A549 (cell line): ENCODE measurements at regions not wholly inside any gene's neighbourhood (a gene's known extent, or its start where the extent isn't known, plus 50 kb on each side); places are given as distances from the start of the nearest gene placed in this dataset.

ENCODE experiments used
- ATAC-seq, 2 experiments: fragments of 200-7000 bp in 1 of 2; fragments of >200 bp in 1 of 2; cut with Nextera tagmentation in 1 of 2; cut with Tn5 transposase in 1 of 2; 3 replicates each; pipeline versions ENCODE4 v1.8.0 to v1.9.1; 2018 to 2020; ENCODE audit warnings: mild to moderate bottlenecking in 1 of 2, moderate library complexity in 1 of 2
- CTCF ChIA-PET: fragments of 300-600 bp; sonication (Branson Sonifier 250); formaldehyde crosslinking; extraction: SDS; loops from one replicate; lab custom pipeline; 2021; ENCODE audit warnings: antibody characterized with exemption, inconsistent platforms; lab: Yijun Ruan, JAX
- POLR2A ChIA-PET: fragments of 350-600 bp; formaldehyde crosslinking; extraction: SDS; loops from one replicate; lab custom pipeline; 2021; ENCODE audit warnings: antibody characterized with exemption, inconsistent platforms; lab: Yijun Ruan, JAX
- DNase-seq, 2 experiments: peaks; one replicate each; pipeline versions ENCODE4 v3.0.0 to v3.0.0-alpha.2; 2011 to 2016; ENCODE audit warnings: low read depth in 1 of 2, low spot score in 1 of 2
- FAIRE-seq: peaks from 2 replicates; lab custom pipeline; 2011; peaks lifted over from hg19 to GRCh38; lab: Jason Lieb, UNC
- H3K27ac ChIP-seq, 2 experiments: fragments of >200 bp; sonication (Bioruptor Twin); formaldehyde crosslinking; 3 replicates each; pipeline ENCODE4 v1.5.1; 2016 to 2017
- H3K4me1 ChIP-seq: fragments of >200 bp; sonication (Bioruptor Twin); formaldehyde crosslinking; 3 replicates; pipeline ENCODE4 v1.6.1; 2016
- H3K4me2 ChIP-seq: fragments of >200 bp; sonication (Bioruptor Twin); formaldehyde crosslinking; 3 replicates; pipeline ENCODE4 v1.6.1; 2016
- H3K4me3 ChIP-seq: fragments of >200 bp; sonication (Bioruptor Twin); formaldehyde crosslinking; 3 replicates; pipeline ENCODE4 v1.5.1; 2016
- H3K9me3 ChIP-seq: fragments of >200 bp; sonication (Bioruptor Twin); formaldehyde crosslinking; 3 replicates; pipeline ENCODE4 v1.6.1; 2016
- BHLHE40 ChIP-seq: IDR thresholded peaks from 2 replicates; pipeline ENCODE4 v1.6.1; 2012; ENCODE audit warnings: low read depth, low read length, inconsistent platforms
- CBX2 ChIP-seq: fragments of 200-600 bp; sonication (generic); IDR thresholded peaks from 2 replicates; pipeline ENCODE4 v1.6.1; 2016; ENCODE audit warnings: low read depth, mild to moderate bottlenecking, borderline replicate concordance
- CBX8 ChIP-seq: fragments of 200-600 bp; sonication (generic); IDR thresholded peaks from 2 replicates; pipeline ENCODE4 v1.6.1; 2016
- FOSB ChIP-seq: fragments of 250-450 bp; sonication (Bioruptor Pico); IDR thresholded peaks from 2 replicates; pipeline ENCODE4 v1.5.0; 2020; ENCODE audit warnings: mild to moderate bottlenecking, moderate library complexity
- GATA3 ChIP-seq: IDR thresholded peaks from 2 replicates; pipeline ENCODE4 v1.6.1; 2012; ENCODE audit warnings: borderline replicate concordance
- HEYL ChIP-seq: fragments of 250-450 bp; sonication (Bioruptor Pico); IDR thresholded peaks from 2 replicates; pipeline ENCODE4 v1.8.0; 2021; ENCODE audit warnings: mild to moderate bottlenecking, moderate library complexity
- HOXB13 ChIP-seq: fragments of 250-450 bp; sonication (Bioruptor Pico); IDR thresholded peaks from 2 replicates; pipeline ENCODE4 v1.5.0; 2020; ENCODE audit warnings: low read depth, mild to moderate bottlenecking, moderate library complexity
- HOXB5 ChIP-seq: fragments of 250-450 bp; sonication (Bioruptor Pico); IDR thresholded peaks from 2 replicates; pipeline ENCODE4 v1.5.0; 2020; ENCODE audit warnings: mild to moderate bottlenecking, moderate library complexity
- JUN ChIP-seq, 2 experiments: fragments of >200 bp; sonication (Bioruptor Twin); formaldehyde crosslinking; IDR thresholded peaks; 2 replicates in 1 of 2; 3 replicates in 1 of 2; pipeline ENCODE4 v1.6.1; 2016 to 2017
- KDM1A ChIP-seq: fragments of 200-600 bp; sonication (generic); IDR thresholded peaks from 2 replicates; pipeline ENCODE4 v1.6.1; 2016; ENCODE audit warnings: low read depth, mild to moderate bottlenecking
- KDM5A ChIP-seq: fragments of 200-600 bp; sonication (generic); IDR thresholded peaks from 2 replicates; pipeline ENCODE4 v1.6.1; 2016; ENCODE audit warnings: antibody characterized with exemption, mild to moderate bottlenecking
- MYC ChIP-seq: IDR thresholded peaks from 2 replicates; pipeline ENCODE4 v1.6.1; 2012; ENCODE audit warnings: mild to moderate bottlenecking, inconsistent platforms, low read length, improper control_type of control experiment, borderline replicate concordance
- NFE2L2 ChIP-seq: fragments of 150-350 bp; conservative IDR thresholded peaks from 2 replicates; pipeline ENCODE4 v1.6.1; 2014; ENCODE audit warnings: low read length
- NPAS2 ChIP-seq: fragments of 250-450 bp; sonication (Bioruptor Pico); IDR thresholded peaks from 2 replicates; pipeline ENCODE4 v1.8.0; 2022; ENCODE audit warnings: mild to moderate bottlenecking, moderate library complexity, borderline replicate concordance
- NR3C1 ChIP-seq: fragments of >200 bp; sonication (Bioruptor Twin); formaldehyde crosslinking; IDR thresholded peaks from 3 replicates; pipeline ENCODE4 v1.6.1; 2017
- POLR2A ChIP-seq: IDR thresholded peaks from 2 replicates; pipeline ENCODE4 v1.6.1; 2012; ENCODE audit warnings: mild to moderate bottlenecking, low read length
- SREBF2 ChIP-seq: fragments of 450-650 bp; IDR thresholded peaks from 2 replicates; pipeline ENCODE4 v1.6.1; 2014; ENCODE audit warnings: mild to moderate bottlenecking, moderate library complexity
- TFCP2L1 ChIP-seq: fragments of 250-450 bp; sonication (Bioruptor Pico); IDR thresholded peaks from 2 replicates; pipeline ENCODE4 v1.5.0; 2021; ENCODE audit warnings: mild to moderate bottlenecking
- TP53 ChIP-seq: fragments of 250-450 bp; sonication (Bioruptor Pico); IDR thresholded peaks from 2 replicates; pipeline ENCODE4 v1.5.0; 2021; ENCODE audit warnings: mild to moderate bottlenecking, moderate library complexity
- ZC3H11A ChIP-seq: fragments of 450-650 bp; IDR thresholded peaks from 2 replicates; pipeline ENCODE4 v1.6.1; 2014; ENCODE audit warnings: antibody characterized with exemption, mild to moderate bottlenecking
- ZSCAN20 ChIP-seq: fragments of 250-450 bp; sonication (Bioruptor Pico); IDR thresholded peaks from 2 replicates; pipeline ENCODE4 v1.8.0; 2022; ENCODE audit warnings: mild to moderate bottlenecking, moderate library complexity
- WGBS: methylation state at CpG from one replicate; pipeline ENCODE4 v1.1.6; 2017; ENCODE audit errors: missing lambda C conversion rate; 5-methylcytosine and 5-hydroxymethylcytosine counted together
- TF ChIP-seq, protein P1 (sequence below): IDR thresholded peaks from 2 replicates; pipeline ENCODE4 v1.6.1; 2012; ENCODE audit warnings: low read depth, borderline replicate concordance
- TF ChIP-seq, protein P2 (sequence below): fragments of >200 bp; sonication (Bioruptor Twin); formaldehyde crosslinking; IDR thresholded peaks from 3 replicates; pipeline ENCODE4 v1.5.1; 2016

DNA sequence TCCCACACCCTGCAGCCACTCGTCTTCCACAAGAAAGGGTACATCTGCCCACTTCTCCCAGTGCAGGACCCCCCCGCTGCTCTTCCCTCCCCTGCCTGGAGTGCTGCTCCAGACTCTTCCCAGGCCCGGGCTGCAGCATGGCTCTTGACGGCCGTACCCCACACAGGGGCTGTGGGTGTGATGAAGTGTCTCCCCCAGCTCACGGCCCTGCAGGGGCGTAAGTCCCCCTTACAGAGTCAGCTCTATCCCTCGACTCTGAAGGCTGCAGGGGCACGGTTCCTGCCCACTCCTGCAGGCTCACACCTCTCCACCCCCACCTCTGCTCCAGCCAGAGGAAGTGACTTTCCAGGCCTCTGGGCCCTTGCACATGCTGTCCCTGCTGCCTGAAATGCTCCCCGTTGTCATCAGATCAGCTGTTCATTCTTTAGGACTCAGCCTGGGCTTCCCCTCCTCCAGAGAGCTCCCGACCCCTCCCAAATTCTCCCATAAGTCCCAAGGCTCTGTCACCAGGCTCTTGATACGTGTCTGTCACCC is 180.6 kb upstream of the IER5L start:
- H3K27ac ChIP-seq = peak overlapping the region in 1 of 2 experiments; percentile 71; a peak in 3 of 6 replicates
- 73% methylated on average over 9 of the region's 12 CpGs for WGBS
- FAIRE-seq = no peak
- ChIA-PET POLR2A (interaction anchor here (0.7 kb wide), 1 partner anchor 262 kb away, joined by 3 read pairs; no protein-coding TSS in a partner anchor), CTCF (interaction anchor here (1.0 to 2.1 kb wide), 3 partner anchors 8 to 193 kb away, joined by 3 to 6 read pairs (median 4); no protein-coding TSS in a partner anchor)
- H3K4me3 ChIP-seq = no peak overlapping the region
- peaks cover 18% of the 10 kb centered on the region for H3K4me1 ChIP-seq
- peak in 1 of 2 experiments; percentile 44; a peak in 2 of 6 replicates for ATAC-seq
- DNase-seq = no peak
- peaks cover 14% of the 10 kb centered on the region for H3K9me3 ChIP-seq
- no peak for TF ChIP-seq TFCP2L1 (CRISPR knock-in tag)
- TF ChIP-seq KDM5A = no peak
- no peak for TF ChIP-seq NFE2L2
- no peak for TF ChIP-seq POLR2A
- no peak for TF ChIP-seq SREBF2
- no peak for TF ChIP-seq JUN (IDR thresholded peaks at IDR 0.05)
- H3K4me2 ChIP-seq = no peak overlapping the region

DNA sequence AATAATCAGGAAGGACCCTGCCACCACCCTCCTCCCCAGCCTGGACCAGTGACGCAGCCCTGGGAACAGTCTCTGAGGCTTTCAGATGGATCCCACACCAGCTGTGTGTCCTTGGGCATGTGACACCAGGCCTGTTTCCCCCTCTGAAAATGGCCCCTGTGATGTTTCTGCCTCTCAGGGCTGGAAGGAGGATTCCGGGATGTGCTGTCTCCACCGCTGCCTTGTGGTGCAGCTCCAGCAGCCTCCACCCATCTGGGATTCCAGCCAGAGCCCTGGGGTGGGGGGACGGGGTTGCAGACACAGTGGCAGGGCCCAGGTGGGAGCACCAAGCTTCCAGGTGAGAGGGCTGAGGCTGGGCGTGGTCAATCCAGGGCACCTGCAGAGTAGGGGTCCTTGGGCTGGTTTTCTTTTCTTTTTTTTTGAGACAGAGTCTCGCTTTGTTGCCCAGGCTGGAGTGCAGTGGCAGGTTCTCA is 179.7 kb upstream of the IER5L start:
- FAIRE-seq (no peak), DNase-seq (no peak), ATAC-seq (no peak)
- Histone ChIP-seq H3K4me1 (peaks cover 21% of the 10 kb centered on the region), H3K27ac (peak overlapping the region in 1 of 2 experiments; percentile 71; a peak in 3 of 6 replicates), H3K4me3 (no peak overlapping the region), H3K4me2 (no peak overlapping the region), H3K9me3 (peaks cover 14% of the 10 kb centered on the region)
- POLR2A ChIA-PET = no interaction called here
- CTCF ChIA-PET = interaction anchor here (1.0 to 2.1 kb wide), 3 partner anchors 9 to 193 kb away, joined by 3 to 6 read pairs (median 4); no protein-coding TSS in a partner anchor
- 96% methylated on average over 2 of the region's 6 CpGs for WGBS
- TF ChIP-seq MYC (no peak), CBX2 (no peak), NR3C1 (no peak), GATA3 (no peak), HOXB5 (CRISPR knock-in tag) (no peak), HEYL (CRISPR knock-in tag) (no peak)
- TF ChIP-seq, protein P1, sequence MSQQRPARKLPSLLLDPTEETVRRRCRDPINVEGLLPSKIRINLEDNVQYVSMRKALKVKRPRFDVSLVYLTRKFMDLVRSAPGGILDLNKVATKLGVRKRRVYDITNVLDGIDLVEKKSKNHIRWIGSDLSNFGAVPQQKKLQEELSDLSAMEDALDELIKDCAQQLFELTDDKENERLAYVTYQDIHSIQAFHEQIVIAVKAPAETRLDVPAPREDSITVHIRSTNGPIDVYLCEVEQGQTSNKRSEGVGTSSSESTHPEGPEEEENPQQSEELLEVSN = no peak

DNA sequence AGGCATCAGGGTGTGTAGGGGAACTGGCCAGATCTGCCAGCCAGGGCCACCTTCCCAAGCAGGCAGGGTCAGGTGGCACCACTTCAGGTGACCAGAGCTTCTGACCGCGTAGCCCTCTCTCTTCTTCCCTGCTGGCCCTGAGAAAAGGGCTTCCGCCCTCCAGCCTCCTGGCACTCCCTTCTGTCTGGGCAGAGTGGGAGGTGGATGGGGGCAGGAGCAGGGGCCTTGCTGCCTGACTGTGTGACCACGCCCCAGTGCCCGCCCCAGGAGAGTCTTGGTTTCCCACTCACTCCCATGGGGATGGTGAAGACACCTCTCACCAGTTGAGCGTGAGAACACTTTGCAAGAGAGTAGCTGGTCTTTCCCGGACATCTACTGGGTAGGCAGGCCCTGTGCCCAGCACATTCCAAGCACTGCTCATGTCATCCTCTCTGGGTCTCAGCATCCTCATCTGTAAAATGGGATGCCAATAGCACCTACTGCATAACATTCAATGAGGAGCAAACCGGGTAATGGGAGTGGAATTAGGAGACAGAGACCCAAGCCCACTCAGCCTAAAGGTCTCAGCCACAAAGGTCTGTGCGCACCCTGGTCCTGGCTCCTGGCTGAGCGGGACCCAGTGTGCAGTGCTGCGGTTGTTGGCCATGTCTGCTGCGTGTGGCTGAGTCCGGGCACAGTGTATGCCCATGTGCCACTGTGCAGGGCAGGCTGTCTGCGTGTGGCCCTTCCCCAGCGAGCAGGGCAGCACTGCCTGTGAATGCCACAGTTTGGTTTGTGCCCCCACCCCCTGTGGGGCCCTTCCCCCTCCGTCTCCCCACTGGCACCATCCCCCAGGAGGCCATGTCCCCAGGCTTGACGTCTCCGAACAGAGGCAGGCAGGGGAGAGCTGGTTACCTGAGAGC is 179.1 kb upstream of the IER5L start:
- H3K27ac ChIP-seq = peak overlapping the region in 1 of 2 experiments; percentile 71; a peak in 3 of 6 replicates
- DNase-seq (no peak), FAIRE-seq (no peak), ATAC-seq (no peak)
- POLR2A ChIA-PET = no interaction called here
- peaks cover 14% of the 10 kb centered on the region for H3K9me3 ChIP-seq
- TF ChIP-seq HOXB13 = no peak
- TF ChIP-seq, protein P1 = no peak
- TF ChIP-seq, protein P2, sequence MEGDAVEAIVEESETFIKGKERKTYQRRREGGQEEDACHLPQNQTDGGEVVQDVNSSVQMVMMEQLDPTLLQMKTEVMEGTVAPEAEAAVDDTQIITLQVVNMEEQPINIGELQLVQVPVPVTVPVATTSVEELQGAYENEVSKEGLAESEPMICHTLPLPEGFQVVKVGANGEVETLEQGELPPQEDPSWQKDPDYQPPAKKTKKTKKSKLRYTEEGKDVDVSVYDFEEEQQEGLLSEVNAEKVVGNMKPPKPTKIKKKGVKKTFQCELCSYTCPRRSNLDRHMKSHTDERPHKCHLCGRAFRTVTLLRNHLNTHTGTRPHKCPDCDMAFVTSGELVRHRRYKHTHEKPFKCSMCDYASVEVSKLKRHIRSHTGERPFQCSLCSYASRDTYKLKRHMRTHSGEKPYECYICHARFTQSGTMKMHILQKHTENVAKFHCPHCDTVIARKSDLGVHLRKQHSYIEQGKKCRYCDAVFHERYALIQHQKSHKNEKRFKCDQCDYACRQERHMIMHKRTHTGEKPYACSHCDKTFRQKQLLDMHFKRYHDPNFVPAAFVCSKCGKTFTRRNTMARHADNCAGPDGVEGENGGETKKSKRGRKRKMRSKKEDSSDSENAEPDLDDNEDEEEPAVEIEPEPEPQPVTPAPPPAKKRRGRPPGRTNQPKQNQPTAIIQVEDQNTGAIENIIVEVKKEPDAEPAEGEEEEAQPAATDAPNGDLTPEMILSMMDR = no peak
- no peak for TF ChIP-seq ZSCAN20 (CRISPR knock-in tag)
- no peak for TF ChIP-seq BHLHE40
- TF ChIP-seq NFE2L2 = no peak
- TF ChIP-seq KDM1A = no peak
- no peak for TF ChIP-seq ZC3H11A
- TF ChIP-seq NPAS2 = no peak
- TF ChIP-seq JUN (IDR thresholded peaks at IDR 0.05) = no peak
- TF ChIP-seq TP53 (CRISPR knock-in tag) = no peak
- TF ChIP-seq FOSB (CRISPR knock-in tag) = no peak
- no peak for TF ChIP-seq CBX8
- H3K4me1 ChIP-seq = peaks cover 21% of the 10 kb centered on the region
- WGBS = 98% methylated on average over 12 of the region's 18 CpGs
- H3K4me2 ChIP-seq = no peak overlapping the region
- CTCF ChIA-PET = interaction anchor here (0.7 to 1.7 kb wide), 4 partner anchors 10 to 194 kb away, joined by 3 to 4 read pairs (median 3); no protein-coding TSS in a partner anchor
- no peak overlapping the region for H3K4me3 ChIP-seq
